Chondrocyte (in vitro differentiated cells): ENCODE measurements at regions not wholly inside any gene's neighbourhood (a gene's known extent, or its start where the extent isn't known, plus 50 kb on each side); places are given as distances from the start of the nearest gene placed in this dataset.

Experiments used
- DNase-seq: peaks from one replicate; pipeline ENCODE4 v3.0.0; 2021; ENCODE audit warnings: mixed read lengths, low spot score
- H3K27ac Mint-ChIP-seq: one replicate; pipeline ENCODE4 v1.8.0; 2021; ENCODE audit warnings: mild to moderate bottlenecking, moderate library complexity, mixed read lengths; ENCODE audit not compliant: unreplicated experiment
- H3K27me3 Mint-ChIP-seq: 2 replicates; pipeline ENCODE4 v1.8.0; 2021; ENCODE audit warnings: low read depth, mixed read lengths
- H3K36me3 Mint-ChIP-seq: 2 replicates; pipeline ENCODE4 v1.8.0; 2021; ENCODE audit warnings: low read depth, mixed read lengths
- H3K4me1 Mint-ChIP-seq: 2 replicates; pipeline ENCODE4 v1.8.0; 2021; ENCODE audit warnings: low read depth, mild to moderate bottlenecking, mixed read lengths
- H3K4me3 Mint-ChIP-seq: one replicate; pipeline ENCODE4 v1.8.0; 2021; ENCODE audit warnings: mild to moderate bottlenecking, moderate library complexity, mixed read lengths; ENCODE audit not compliant: unreplicated experiment
- H3K9me3 Mint-ChIP-seq: 2 replicates; pipeline ENCODE4 v1.8.0; 2021; ENCODE audit warnings: low read depth, mixed read lengths
- TF ChIP-seq, protein P1 (sequence below): fragments of 200-600 bp; sonication (generic); IDR thresholded peaks from 2 replicates; pipeline ENCODE4 v1.5.0; 2021; ENCODE audit warnings: antibody characterized with exemption, mild to moderate bottlenecking, moderate library complexity

DNA sequence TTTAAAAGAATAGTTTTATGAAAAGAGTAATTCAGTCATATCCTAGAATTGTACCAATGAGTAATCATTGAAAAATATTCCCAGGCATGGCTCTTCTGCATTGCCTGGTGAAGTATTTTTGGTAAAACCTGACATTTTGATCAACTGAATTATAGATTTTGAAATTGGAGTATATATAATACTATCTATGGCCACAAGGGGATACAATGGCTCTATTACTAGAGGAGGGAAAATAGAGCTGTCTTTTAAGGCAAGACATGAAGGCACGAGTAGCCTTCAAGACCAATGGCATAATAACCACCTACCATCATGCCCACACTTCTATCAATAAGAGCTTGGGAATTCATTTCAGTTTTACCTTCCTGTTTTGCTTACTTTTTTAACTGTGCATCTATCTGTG lies 1241.4 kb upstream of the TMEM132C start:
- H3K27me3 Mint-ChIP-seq: peaks cover 2% of the 10 kb centered on the region
- TF ChIP-seq, protein P1, sequence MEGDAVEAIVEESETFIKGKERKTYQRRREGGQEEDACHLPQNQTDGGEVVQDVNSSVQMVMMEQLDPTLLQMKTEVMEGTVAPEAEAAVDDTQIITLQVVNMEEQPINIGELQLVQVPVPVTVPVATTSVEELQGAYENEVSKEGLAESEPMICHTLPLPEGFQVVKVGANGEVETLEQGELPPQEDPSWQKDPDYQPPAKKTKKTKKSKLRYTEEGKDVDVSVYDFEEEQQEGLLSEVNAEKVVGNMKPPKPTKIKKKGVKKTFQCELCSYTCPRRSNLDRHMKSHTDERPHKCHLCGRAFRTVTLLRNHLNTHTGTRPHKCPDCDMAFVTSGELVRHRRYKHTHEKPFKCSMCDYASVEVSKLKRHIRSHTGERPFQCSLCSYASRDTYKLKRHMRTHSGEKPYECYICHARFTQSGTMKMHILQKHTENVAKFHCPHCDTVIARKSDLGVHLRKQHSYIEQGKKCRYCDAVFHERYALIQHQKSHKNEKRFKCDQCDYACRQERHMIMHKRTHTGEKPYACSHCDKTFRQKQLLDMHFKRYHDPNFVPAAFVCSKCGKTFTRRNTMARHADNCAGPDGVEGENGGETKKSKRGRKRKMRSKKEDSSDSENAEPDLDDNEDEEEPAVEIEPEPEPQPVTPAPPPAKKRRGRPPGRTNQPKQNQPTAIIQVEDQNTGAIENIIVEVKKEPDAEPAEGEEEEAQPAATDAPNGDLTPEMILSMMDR: no peak
- DNase-seq: no peak
- no peak overlapping the region for H3K4me3 Mint-ChIP-seq
- H3K9me3 Mint-ChIP-seq: no peaks in the 10 kb centered on the region
- H3K27ac Mint-ChIP-seq: no peak overlapping the region
- H3K4me1 Mint-ChIP-seq: no peaks in the 10 kb centered on the region
- no peaks in the 10 kb centered on the region for H3K36me3 Mint-ChIP-seq

DNA sequence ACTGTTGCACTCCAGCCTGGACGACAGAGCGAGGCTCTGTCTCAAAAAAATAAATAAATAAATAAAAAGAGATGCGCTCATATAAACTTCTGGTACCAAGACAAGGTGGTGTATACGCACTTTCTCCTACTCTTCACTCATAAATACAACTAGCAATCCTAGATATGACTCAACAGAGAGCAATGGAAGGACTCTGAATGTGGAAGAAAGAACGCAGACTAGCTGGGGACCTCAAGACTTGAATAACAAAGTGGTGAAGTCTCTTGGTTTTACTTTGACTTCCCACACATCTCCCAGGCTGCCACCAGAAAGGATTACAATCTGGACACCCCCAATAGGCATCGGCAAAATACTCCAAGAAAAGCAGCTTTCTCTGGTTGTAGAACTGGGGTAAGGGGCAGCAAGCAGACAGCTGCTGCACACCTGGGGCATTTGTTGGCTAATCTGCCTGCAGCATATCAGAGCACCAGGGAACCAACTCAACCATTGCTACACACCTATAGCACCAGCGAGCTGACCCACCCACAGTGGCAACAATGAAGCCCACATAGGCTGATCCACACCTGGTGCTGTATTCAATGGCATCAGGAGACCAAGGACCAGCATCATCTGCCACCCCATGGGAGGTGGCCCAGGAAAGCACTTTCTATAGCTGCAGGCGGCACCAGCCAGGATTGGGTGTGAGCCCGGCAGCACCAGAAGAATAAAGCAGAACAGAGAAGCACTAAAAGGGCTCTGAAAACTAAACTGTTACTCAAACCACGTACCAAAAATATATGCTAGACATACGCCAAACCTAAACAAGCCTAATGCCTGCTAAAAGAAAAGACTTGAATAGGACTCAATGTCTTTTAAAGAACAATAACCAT lies 1231.7 kb upstream of the TMEM132C start:
- TF ChIP-seq, protein P1: no peak
- no peak for DNase-seq
- no peak overlapping the region for H3K27ac Mint-ChIP-seq
- peaks cover 12% of the 10 kb centered on the region for H3K27me3 Mint-ChIP-seq
- no peaks in the 10 kb centered on the region for H3K36me3 Mint-ChIP-seq
- no peak overlapping the region for H3K4me3 Mint-ChIP-seq
- no peaks in the 10 kb centered on the region for H3K9me3 Mint-ChIP-seq
- H3K4me1 Mint-ChIP-seq: no peaks in the 10 kb centered on the region

DNA sequence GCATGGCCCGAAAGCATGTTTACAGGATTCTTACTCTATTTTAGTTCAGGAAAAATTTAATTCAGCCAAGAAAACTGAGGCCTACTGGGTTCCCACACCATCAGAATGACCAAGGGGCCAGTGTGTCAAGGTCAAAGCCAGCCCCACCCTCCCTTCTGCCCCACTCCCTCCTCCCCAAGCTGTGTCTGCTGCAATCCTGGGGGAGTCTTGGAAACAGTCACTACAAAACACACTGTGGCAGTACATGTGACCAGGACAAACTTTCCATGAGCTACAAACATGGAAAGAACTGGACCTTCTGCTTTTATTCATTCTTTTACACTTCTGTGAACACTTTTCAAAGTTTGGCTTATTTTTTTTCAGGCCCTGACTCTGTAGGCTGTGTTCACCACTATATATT lies 1228.8 kb upstream of the TMEM132C start:
- H3K27ac Mint-ChIP-seq: no peak overlapping the region
- peaks cover 12% of the 10 kb centered on the region for H3K27me3 Mint-ChIP-seq
- no peak overlapping the region for H3K4me3 Mint-ChIP-seq
- TF ChIP-seq, protein P1: no peak
- no peaks in the 10 kb centered on the region for H3K9me3 Mint-ChIP-seq
- H3K4me1 Mint-ChIP-seq: no peaks in the 10 kb centered on the region
- H3K36me3 Mint-ChIP-seq: no peaks in the 10 kb centered on the region
- DNase-seq: no peak

DNA sequence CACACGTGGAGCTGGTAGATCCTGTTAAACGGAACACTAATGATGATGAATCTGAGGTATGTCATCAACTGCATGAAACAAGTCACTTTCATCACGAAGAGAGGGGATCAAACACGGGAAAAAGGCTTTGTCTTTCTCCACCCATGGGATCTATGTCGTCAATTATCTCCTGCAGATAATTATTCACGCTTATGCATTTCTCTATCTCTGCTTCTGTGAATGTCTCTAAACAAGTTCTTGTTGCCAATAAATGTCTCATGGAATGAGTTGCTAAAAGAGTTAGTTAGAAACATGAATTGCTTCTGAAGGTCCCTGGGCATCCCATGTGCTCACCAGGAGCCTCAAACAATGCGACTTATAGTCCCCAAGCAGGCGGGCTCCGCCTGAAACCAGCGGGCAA lies 1228.2 kb upstream of the TMEM132C start:
- no peaks in the 10 kb centered on the region for H3K9me3 Mint-ChIP-seq
- H3K4me1 Mint-ChIP-seq: no peaks in the 10 kb centered on the region
- TF ChIP-seq, protein P1: no peak
- no peak overlapping the region for H3K27ac Mint-ChIP-seq
- H3K27me3 Mint-ChIP-seq: peaks cover 12% of the 10 kb centered on the region
- no peaks in the 10 kb centered on the region for H3K36me3 Mint-ChIP-seq
- DNase-seq: no peak
- no peak overlapping the region for H3K4me3 Mint-ChIP-seq

DNA sequence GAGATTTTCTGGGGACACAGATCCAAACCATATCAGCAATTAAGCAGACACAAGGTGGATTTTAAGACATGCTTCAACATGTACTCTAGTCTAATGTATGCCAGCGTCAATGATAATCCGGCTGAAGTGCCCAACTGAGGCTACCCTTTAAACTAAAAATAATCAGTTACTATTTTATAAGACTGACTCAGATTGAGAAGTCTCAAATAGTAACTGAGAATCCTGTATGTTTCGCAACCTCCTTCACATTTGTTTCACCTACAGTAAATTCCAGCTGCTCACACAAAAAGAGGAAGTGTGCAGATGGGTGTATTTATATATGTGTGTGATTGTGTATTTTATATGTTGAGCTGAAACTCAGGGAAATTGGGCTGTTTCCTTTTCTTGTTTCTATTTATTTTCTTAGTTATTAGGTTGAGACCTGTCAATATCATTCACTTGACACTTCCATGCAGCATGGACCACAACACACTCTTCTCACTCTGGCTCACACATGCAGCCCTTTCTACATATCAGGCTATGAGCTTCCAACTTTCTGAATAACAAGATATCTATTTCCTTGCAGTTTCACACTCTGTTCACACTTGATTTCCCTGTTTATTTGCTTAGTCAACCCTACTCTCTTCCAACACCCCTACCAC lies 1224.9 kb upstream of the TMEM132C start:
- H3K4me3 Mint-ChIP-seq: no peak overlapping the region
- no peak overlapping the region for H3K27ac Mint-ChIP-seq
- TF ChIP-seq, protein P1: no peak
- no peaks in the 10 kb centered on the region for H3K4me1 Mint-ChIP-seq
- no peaks in the 10 kb centered on the region for H3K27me3 Mint-ChIP-seq
- no peaks in the 10 kb centered on the region for H3K9me3 Mint-ChIP-seq
- no peaks in the 10 kb centered on the region for H3K36me3 Mint-ChIP-seq
- no peak for DNase-seq
